ENCODE measurements at regions not wholly inside any gene's neighbourhood (a gene's known extent, or its start where the extent isn't known, plus 50 kb on each side); places are given as distances from the start of the nearest gene placed in this dataset.

DNA sequence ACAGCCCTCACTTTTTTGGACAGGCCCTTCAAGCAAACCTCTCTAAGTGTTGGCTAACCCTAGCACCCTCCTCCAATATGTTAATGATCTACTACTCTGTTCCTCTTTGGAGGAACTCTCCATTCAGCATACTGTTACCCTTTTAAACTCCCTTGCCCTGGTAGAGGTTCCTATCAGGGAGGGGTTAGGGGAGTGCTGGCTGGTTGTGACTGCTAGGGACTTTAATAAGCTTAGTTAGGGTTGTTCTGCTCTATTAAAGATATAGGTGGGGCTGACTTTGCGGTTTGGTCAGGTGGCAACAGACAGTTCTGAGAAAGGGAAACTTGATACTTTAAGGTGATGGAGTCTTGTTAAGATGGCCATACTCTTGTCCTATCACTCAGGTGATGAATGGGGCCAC is 301.5 kb upstream of the FBXO33 start:
- no peak overlapping the region for H3K9ac ChIP-seq (ENCODE audit: low read depth, low read length)

GRCh38 chr14:39731912-39732311 is 299.7 kb upstream of the FBXO33 start:
- Histone ChIP-seq H3K27ac (ENCODE audit: low read length) (no peak overlapping the region), H3K36me3 (ENCODE audit: insufficient read depth, low read depth, low read length) (no peaks in the 10 kb centered on the region), H3K4me3 (ENCODE audit: low read length) (no peak overlapping the region), H3K27me3 (ENCODE audit: insufficient read depth, low read length) (no peaks in the 10 kb centered on the region), H3K9ac (ENCODE audit: low read depth, low read length) (no peak overlapping the region), H3K4me1 (ENCODE audit: insufficient read depth, low read length) (peaks cover 4% of the 10 kb centered on the region; the same call in 1 of the 2 replicates), H3K9me3 (ENCODE audit: insufficient read depth, low read depth, low read length) (no peaks in the 10 kb centered on the region)

More for the DNA sequence above, 301.5 kb upstream of the FBXO33 start:
- no peak overlapping the region for H3K4me3 ChIP-seq (ENCODE audit: low read length)
- H3K36me3 ChIP-seq (ENCODE audit: insufficient read depth, low read depth, low read length): no peaks in the 10 kb centered on the region
- H3K4me1 ChIP-seq (ENCODE audit: insufficient read depth, low read length): peaks cover 4% of the 10 kb centered on the region; the same call in 1 of the 2 replicates
- no peaks in the 10 kb centered on the region for H3K9me3 ChIP-seq (ENCODE audit: insufficient read depth, low read depth, low read length)
- H3K27ac ChIP-seq (ENCODE audit: low read length): no peak overlapping the region
- H3K27me3 ChIP-seq (ENCODE audit: insufficient read depth, low read length): no peaks in the 10 kb centered on the region

- H3K27ac ChIP-seq (ENCODE audit: low read length): no peak overlapping the region
- no peaks in the 10 kb centered on the region for H3K4me1 ChIP-seq (ENCODE audit: insufficient read depth, low read length)
- no peaks in the 10 kb centered on the region for H3K27me3 ChIP-seq (ENCODE audit: insufficient read depth, low read length)
- no peaks in the 10 kb centered on the region for H3K36me3 ChIP-seq (ENCODE audit: insufficient read depth, low read depth, low read length)
- H3K9me3 ChIP-seq (ENCODE audit: insufficient read depth, low read depth, low read length): no peaks in the 10 kb centered on the region
- H3K9ac ChIP-seq (ENCODE audit: low read depth, low read length): no peak overlapping the region
- no peak overlapping the region for H3K4me3 ChIP-seq (ENCODE audit: low read length)
Observed at GRCh38 chr14:39726563-39726962, 294.3 kb upstream of the FBXO33 start.

DNA sequence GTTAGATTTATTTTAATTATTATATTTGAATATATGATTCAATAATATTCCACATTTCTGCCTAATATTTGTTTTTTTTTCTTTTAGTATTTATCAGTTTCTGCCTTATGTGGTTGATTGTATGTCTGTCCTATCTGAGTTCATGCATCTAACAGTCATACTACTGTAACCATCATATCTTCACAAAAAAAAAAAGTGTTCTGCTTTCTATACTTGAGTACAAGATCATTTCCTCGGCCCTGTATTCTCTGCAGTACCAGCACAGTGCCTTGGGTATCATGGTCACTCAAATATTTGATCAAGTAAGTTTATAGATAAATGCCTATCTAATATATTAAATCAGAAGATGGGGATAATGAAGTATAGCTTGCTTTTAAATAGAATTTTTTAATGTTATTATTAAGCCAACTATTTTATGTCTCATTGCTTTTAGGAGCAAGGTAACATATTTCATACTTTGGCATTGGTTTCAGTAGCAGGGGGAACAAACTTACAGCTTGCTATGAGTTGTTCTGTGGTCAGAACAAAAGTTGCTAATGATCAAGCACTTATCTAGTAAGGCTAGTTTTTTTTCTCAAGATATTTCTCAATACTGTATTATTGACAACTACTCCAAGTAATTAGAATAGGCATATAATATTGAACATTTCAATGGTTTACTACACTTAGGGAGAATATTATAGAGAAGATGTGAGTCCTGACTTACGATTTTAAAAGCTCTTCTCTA is 290.5 kb upstream of the FBXO33 start:
- H3K9me3 ChIP-seq (ENCODE audit: insufficient read depth, low read depth, low read length): no peaks in the 10 kb centered on the region
- H3K4me1 ChIP-seq (ENCODE audit: insufficient read depth, low read length): no peaks in the 10 kb centered on the region
- H3K27ac ChIP-seq (ENCODE audit: low read length): no peak overlapping the region
- no peak overlapping the region for H3K4me3 ChIP-seq (ENCODE audit: low read length)
- no peaks in the 10 kb centered on the region for H3K27me3 ChIP-seq (ENCODE audit: insufficient read depth, low read length)
- H3K9ac ChIP-seq (ENCODE audit: low read depth, low read length): no peak overlapping the region
- no peaks in the 10 kb centered on the region for H3K36me3 ChIP-seq (ENCODE audit: insufficient read depth, low read depth, low read length)

DNA sequence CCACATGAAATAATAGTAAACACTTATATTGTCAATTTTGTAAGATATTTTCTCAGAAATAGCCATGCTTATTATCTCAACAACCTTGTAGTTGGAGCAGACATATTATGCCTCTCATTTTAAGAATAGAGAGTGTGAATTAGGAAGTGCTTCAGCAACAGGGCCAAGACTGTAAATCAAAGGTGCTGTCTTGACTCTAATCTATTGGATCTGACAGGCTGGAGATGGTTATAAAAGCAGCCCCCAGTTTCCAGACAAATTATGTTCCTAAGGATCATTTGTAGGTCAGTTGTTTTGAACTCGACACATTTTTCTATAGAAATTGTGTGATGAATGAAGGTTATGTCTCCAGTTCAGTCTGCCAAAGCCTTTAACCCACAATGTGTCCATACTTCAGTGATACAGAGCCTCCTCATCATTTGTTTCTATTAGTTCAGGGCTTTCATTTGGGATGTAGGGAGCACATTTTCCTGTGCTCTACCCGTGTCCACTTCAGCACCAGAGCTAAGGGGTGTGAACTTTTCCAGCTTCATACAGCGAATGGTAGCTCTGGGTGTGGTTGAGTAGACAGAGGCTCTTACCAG is 284.8 kb upstream of the FBXO33 start:
- H3K27me3 ChIP-seq (ENCODE audit: insufficient read depth, low read length): no peaks in the 10 kb centered on the region
- no peak overlapping the region for H3K4me3 ChIP-seq (ENCODE audit: low read length)
- H3K27ac ChIP-seq (ENCODE audit: low read length): no peak overlapping the region
- peaks cover 6% of the 10 kb centered on the region; the same call in 1 of the 2 replicates for H3K4me1 ChIP-seq (ENCODE audit: insufficient read depth, low read length)
- H3K9ac ChIP-seq (ENCODE audit: low read depth, low read length): no peak overlapping the region
- H3K9me3 ChIP-seq (ENCODE audit: insufficient read depth, low read depth, low read length): no peaks in the 10 kb centered on the region
- H3K36me3 ChIP-seq (ENCODE audit: insufficient read depth, low read depth, low read length): no peaks in the 10 kb centered on the region

DNA sequence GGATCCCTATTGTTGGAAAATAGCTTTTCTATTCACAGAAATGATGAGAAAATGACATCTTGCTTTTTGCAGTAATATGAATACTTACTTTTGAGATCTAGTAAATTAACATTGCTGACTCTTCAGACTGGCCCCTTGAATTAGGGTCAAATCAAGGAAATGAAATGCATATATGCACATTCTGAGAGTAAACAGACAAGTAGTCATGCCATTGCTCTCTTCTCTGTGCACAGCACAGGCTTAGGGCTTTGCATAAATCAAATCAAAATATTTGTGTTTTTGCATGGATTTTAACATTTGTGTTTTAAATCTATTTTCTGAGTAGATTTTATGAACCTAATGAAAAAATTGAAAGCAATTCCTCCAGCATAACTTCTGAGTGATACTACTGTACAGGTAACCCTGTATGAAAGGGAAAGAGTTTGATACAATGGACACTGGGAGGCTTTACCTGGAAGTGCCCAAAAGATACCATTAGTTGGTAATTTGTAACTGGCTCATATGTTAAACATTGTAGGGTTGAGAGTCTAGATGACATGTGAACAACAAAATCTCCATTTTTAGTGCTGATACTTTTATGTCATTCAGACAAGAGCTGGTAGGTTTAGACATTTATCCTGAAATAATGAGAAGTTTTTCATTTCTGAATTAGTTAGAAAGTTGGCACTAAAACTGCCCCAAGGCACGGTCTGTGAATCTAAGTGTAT is 280.2 kb upstream of the FBXO33 start:
- H3K27me3 ChIP-seq (ENCODE audit: insufficient read depth, low read length): no peaks in the 10 kb centered on the region
- H3K4me1 ChIP-seq (ENCODE audit: insufficient read depth, low read length): peaks cover 6% of the 10 kb centered on the region; the same call in 1 of the 2 replicates
- no peak overlapping the region for H3K4me3 ChIP-seq (ENCODE audit: low read length)
- no peak overlapping the region for H3K27ac ChIP-seq (ENCODE audit: low read length)
- H3K9me3 ChIP-seq (ENCODE audit: insufficient read depth, low read depth, low read length): no peaks in the 10 kb centered on the region
- H3K9ac ChIP-seq (ENCODE audit: low read depth, low read length): no peak overlapping the region
- no peaks in the 10 kb centered on the region for H3K36me3 ChIP-seq (ENCODE audit: insufficient read depth, low read depth, low read length)

DNA sequence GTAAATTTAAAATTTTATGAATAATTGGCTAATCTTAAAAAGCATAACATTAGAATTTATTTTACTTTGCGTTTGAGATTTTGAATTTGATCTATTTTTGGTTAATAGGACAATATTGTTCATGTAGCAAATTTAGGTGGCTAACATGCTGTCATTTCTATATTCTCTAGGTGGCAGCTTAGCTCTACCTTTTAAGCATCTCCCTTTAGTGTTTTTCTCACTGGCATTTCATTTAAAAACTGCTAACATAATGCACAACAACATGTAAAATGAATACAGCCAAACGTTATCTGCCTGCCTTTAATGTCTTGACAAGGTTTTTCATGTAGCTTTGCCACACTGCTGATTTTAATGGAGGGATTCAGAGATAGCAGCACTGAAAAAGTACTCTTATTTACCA is 272.4 kb upstream of the FBXO33 start:
- H3K27ac ChIP-seq (ENCODE audit: low read length): no peak overlapping the region
- no peak overlapping the region for H3K9ac ChIP-seq (ENCODE audit: low read depth, low read length)
- H3K36me3 ChIP-seq (ENCODE audit: insufficient read depth, low read depth, low read length): no peaks in the 10 kb centered on the region
- no peaks in the 10 kb centered on the region for H3K27me3 ChIP-seq (ENCODE audit: insufficient read depth, low read length)
- H3K4me3 ChIP-seq (ENCODE audit: low read length): no peak overlapping the region
- peaks cover 10% of the 10 kb centered on the region for H3K9me3 ChIP-seq (ENCODE audit: insufficient read depth, low read depth, low read length)
- no peaks in the 10 kb centered on the region for H3K4me1 ChIP-seq (ENCODE audit: insufficient read depth, low read length)

- H3K36me3 ChIP-seq (ENCODE audit: insufficient read depth, low read depth, low read length): no peaks in the 10 kb centered on the region
- H3K4me3 ChIP-seq (ENCODE audit: low read length): no peak overlapping the region
- H3K9me3 ChIP-seq (ENCODE audit: insufficient read depth, low read depth, low read length): no peaks in the 10 kb centered on the region
- no peak overlapping the region for H3K9ac ChIP-seq (ENCODE audit: low read depth, low read length)
- no peaks in the 10 kb centered on the region for H3K4me1 ChIP-seq (ENCODE audit: insufficient read depth, low read length)
- H3K27me3 ChIP-seq (ENCODE audit: insufficient read depth, low read length): no peaks in the 10 kb centered on the region
- H3K27ac ChIP-seq (ENCODE audit: low read length): no peak overlapping the region
Observed at GRCh38 chr14:39694341-39694740, 262.1 kb upstream of the FBXO33 start.

GRCh38 chr14:39683691-39684260 is 251.5 kb upstream of the FBXO33 start:
- no peaks in the 10 kb centered on the region for H3K9me3 ChIP-seq (ENCODE audit: insufficient read depth, low read depth, low read length)
- no peak overlapping the region for H3K27ac ChIP-seq (ENCODE audit: low read length)

GRCh38 chr14:39682582-39682981 is 250.3 kb upstream of the FBXO33 start:
- no peak overlapping the region for H3K27ac ChIP-seq (ENCODE audit: low read length)
- H3K9ac ChIP-seq (ENCODE audit: low read depth, low read length): no peak overlapping the region
- no peaks in the 10 kb centered on the region for H3K36me3 ChIP-seq (ENCODE audit: insufficient read depth, low read depth, low read length)
- H3K4me1 ChIP-seq (ENCODE audit: insufficient read depth, low read length): peaks cover 27% of the 10 kb centered on the region
- H3K4me3 ChIP-seq (ENCODE audit: low read length): no peak overlapping the region
- no peaks in the 10 kb centered on the region for H3K9me3 ChIP-seq (ENCODE audit: insufficient read depth, low read depth, low read length)
- no peaks in the 10 kb centered on the region for H3K27me3 ChIP-seq (ENCODE audit: insufficient read depth, low read length)

More at GRCh38 chr14:39683691-39684260, 251.5 kb upstream of the FBXO33 start:
- no peaks in the 10 kb centered on the region for H3K27me3 ChIP-seq (ENCODE audit: insufficient read depth, low read length)
- no peak overlapping the region for H3K4me3 ChIP-seq (ENCODE audit: low read length)
- no peak overlapping the region for H3K9ac ChIP-seq (ENCODE audit: low read depth, low read length)
- H3K36me3 ChIP-seq (ENCODE audit: insufficient read depth, low read depth, low read length): no peaks in the 10 kb centered on the region
- H3K4me1 ChIP-seq (ENCODE audit: insufficient read depth, low read length): peaks cover 27% of the 10 kb centered on the region

- no peaks in the 10 kb centered on the region for H3K27me3 ChIP-seq (ENCODE audit: insufficient read depth, low read length)
- no peak overlapping the region for H3K27ac ChIP-seq (ENCODE audit: low read length)
- peaks cover 27% of the 10 kb centered on the region for H3K4me1 ChIP-seq (ENCODE audit: insufficient read depth, low read length)
- H3K36me3 ChIP-seq (ENCODE audit: insufficient read depth, low read depth, low read length): no peaks in the 10 kb centered on the region
- no peak overlapping the region for H3K9ac ChIP-seq (ENCODE audit: low read depth, low read length)
- no peaks in the 10 kb centered on the region for H3K9me3 ChIP-seq (ENCODE audit: insufficient read depth, low read depth, low read length)
- H3K4me3 ChIP-seq (ENCODE audit: low read length): no peak overlapping the region
Observed at GRCh38 chr14:39681782-39682399, 249.7 kb upstream of the FBXO33 start.
